ENCODE measurements at regions not wholly inside any gene's neighbourhood (a gene's known extent, or its start where the extent isn't known, plus 50 kb on each side); places are given as distances from the start of the nearest gene placed in this dataset.

DNA sequence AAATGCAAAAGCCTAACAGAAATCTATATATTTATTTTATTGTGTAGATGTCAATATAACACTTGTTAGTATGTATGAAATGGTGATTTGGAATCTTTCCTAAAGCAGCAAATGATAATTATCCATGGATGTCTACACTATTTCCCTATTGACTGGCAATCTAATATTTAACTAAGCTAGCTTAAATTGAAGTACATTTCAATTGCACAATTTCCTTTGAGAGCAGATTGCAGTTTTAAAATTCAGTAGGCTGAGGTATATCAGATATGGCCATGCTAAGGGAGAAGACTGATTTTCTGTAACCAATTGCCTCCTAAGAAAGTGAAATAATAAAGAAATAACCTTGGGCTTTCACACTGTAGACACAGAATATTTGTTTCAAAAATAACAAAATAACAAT, 90.1 kb upstream of the KCNJ3 start:
- Histone ChIP-seq H3K27ac (replicated peaks) (no peak overlapping the region), H3K27me3 (ENCODE audit: insufficient read depth, poor library complexity, severe bottlenecking) (no peaks in the 10 kb centered on the region), H3K4me3 (replicated peaks; ENCODE audit: insufficient read depth, low read length) (no peak overlapping the region)
- no peak for DNase-seq (ENCODE audit: low read depth in 1 of 2, low spot score in 1 of 2)
- TF ChIP-seq, protein P1, sequence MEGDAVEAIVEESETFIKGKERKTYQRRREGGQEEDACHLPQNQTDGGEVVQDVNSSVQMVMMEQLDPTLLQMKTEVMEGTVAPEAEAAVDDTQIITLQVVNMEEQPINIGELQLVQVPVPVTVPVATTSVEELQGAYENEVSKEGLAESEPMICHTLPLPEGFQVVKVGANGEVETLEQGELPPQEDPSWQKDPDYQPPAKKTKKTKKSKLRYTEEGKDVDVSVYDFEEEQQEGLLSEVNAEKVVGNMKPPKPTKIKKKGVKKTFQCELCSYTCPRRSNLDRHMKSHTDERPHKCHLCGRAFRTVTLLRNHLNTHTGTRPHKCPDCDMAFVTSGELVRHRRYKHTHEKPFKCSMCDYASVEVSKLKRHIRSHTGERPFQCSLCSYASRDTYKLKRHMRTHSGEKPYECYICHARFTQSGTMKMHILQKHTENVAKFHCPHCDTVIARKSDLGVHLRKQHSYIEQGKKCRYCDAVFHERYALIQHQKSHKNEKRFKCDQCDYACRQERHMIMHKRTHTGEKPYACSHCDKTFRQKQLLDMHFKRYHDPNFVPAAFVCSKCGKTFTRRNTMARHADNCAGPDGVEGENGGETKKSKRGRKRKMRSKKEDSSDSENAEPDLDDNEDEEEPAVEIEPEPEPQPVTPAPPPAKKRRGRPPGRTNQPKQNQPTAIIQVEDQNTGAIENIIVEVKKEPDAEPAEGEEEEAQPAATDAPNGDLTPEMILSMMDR (IDR thresholded peaks at IDR 0.05; ENCODE audit: insufficient read depth, low read length), result no peak
- TF ChIP-seq GABPA (IDR thresholded peaks at IDR 0.05; ENCODE audit: low read depth) (no peak), SPI1 (IDR thresholded peaks at IDR 0.05; ENCODE audit: borderline replicate concordance, low read depth) (no peak), POLR2AphosphoS5 (IDR thresholded peaks at IDR 0.05; ENCODE audit: low read depth) (no peak), REST (IDR thresholded peaks at IDR 0.05; ENCODE audit: insufficient replicate concordance, low read depth) (no peak)

GRCh38 chr2:154614906-154615305, 83.6 kb upstream of the KCNJ3 start:
- DNase-seq (ENCODE audit: low read depth in 1 of 2, low spot score in 1 of 2), result no peak
- H3K27ac ChIP-seq (replicated peaks), result no peak overlapping the region
- TF ChIP-seq POLR2AphosphoS5 (IDR thresholded peaks at IDR 0.05; ENCODE audit: low read depth) (no peak), REST (IDR thresholded peaks at IDR 0.05; ENCODE audit: insufficient replicate concordance, low read depth) (no peak)
- no peak overlapping the region for H3K4me3 ChIP-seq (replicated peaks; ENCODE audit: insufficient read depth, low read length)
- no peaks in the 10 kb centered on the region for H3K27me3 ChIP-seq (ENCODE audit: insufficient read depth, poor library complexity, severe bottlenecking)

DNA sequence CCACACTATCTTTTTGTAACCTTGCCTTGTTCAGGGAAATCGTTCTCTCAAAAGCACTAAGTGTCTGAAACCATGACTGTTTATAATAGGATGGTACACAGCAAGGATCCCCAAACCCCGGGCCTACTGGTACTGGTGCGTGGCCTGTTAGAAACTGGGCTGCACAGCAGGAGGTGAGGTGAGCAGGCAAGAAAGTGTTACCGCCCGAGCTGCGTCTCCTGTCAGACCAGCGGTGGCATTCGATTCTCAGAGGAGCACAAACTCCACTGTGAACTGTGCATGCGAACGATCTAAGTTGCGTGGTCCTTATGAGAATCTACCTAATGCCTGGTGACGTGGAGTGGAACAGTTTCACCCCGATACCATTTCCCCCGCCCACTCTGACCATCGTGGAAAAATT, 81.8 kb upstream of the KCNJ3 start:
- Histone ChIP-seq H3K27me3 (ENCODE audit: insufficient read depth, poor library complexity, severe bottlenecking) (no peaks in the 10 kb centered on the region), H3K27ac (replicated peaks) (no peak overlapping the region), H3K4me3 (replicated peaks; ENCODE audit: insufficient read depth, low read length) (no peak overlapping the region)
- no peak for DNase-seq (ENCODE audit: low read depth in 1 of 2, low spot score in 1 of 2)
- TF ChIP-seq POLR2AphosphoS5 (IDR thresholded peaks at IDR 0.05; ENCODE audit: low read depth), result no peak
- TF ChIP-seq, protein P1 (IDR thresholded peaks at IDR 0.05; ENCODE audit: insufficient read depth, low read length), result no peak
- TF ChIP-seq SPI1 (IDR thresholded peaks at IDR 0.05; ENCODE audit: borderline replicate concordance, low read depth), result no peak

DNA sequence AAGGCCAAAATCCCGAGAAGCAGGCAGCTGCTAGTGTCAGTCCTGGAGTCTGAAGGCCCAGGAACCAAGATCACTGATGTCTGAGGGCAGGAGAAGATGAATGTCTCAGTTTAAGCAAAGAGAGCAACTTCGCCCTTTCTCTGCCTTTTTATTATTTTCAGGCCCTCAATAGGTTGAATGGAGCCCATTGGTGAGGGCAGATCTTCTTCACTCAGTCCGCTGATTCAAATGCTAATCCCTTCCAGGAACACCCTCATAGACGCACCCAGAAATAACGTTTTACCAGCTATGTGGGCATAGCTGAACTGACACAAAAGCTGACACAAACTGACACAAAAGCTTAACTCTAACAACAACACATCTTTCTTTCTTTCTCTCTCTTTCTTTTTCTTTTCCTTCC, 78.0 kb upstream of the KCNJ3 start:
- Histone ChIP-seq H3K27ac (replicated peaks) (no peak overlapping the region), H3K4me3 (replicated peaks; ENCODE audit: insufficient read depth, low read length) (no peak overlapping the region), H3K27me3 (ENCODE audit: insufficient read depth, poor library complexity, severe bottlenecking) (no peaks in the 10 kb centered on the region)
- DNase-seq (ENCODE audit: low read depth in 1 of 2, low spot score in 1 of 2), result no peak
- TF ChIP-seq SPI1 (IDR thresholded peaks at IDR 0.05; ENCODE audit: borderline replicate concordance, low read depth) (no peak), GABPA (IDR thresholded peaks at IDR 0.05; ENCODE audit: low read depth) (no peak), POLR2AphosphoS5 (IDR thresholded peaks at IDR 0.05; ENCODE audit: low read depth) (no peak), REST (IDR thresholded peaks at IDR 0.05; ENCODE audit: insufficient replicate concordance, low read depth) (no peak)
- TF ChIP-seq, protein P1 (IDR thresholded peaks at IDR 0.05; ENCODE audit: insufficient read depth, low read length), result no peak
